HG03039 (cell line): ENCODE measurements at regions not wholly inside any gene's neighbourhood (a gene's known extent, or its start where the extent isn't known, plus 50 kb on each side); places are given as distances from the start of the nearest gene placed in this dataset.
"Not testable (repeated sequence)": the region's sequence is repeated elsewhere in the genome, so short reads cannot be mapped to it uniquely, and the experiment has no call there.

ENCODE experiments used
- ATAC-seq: cut with Tn5 transposase; IDR thresholded peaks from one replicate; pipeline ENCODE4 v1.9.1; 2021; ENCODE audit warnings: mild to moderate bottlenecking, moderate library complexity; ENCODE audit not compliant: unreplicated experiment

- ATAC-seq = no peak
Observed at GRCh38 chr5:87756951-87757350, 344.2 kb upstream of the CCNH start.

- ATAC-seq = no peak
Observed at GRCh38 chr5:87755360-87755759, 342.6 kb upstream of the CCNH start.

- ATAC-seq = no peak
Observed at GRCh38 chr5:87754009-87754757, 341.5 kb upstream of the CCNH start.

- no peak for ATAC-seq
Observed at GRCh38 chr5:87752362-87752761, 339.6 kb upstream of the CCNH start.

GRCh38 chr5:87751824-87752223 lies 339.1 kb upstream of the CCNH start:
- no peak for ATAC-seq

- no peak for ATAC-seq
Observed at GRCh38 chr5:87746891-87747377, 334.2 kb upstream of the CCNH start.

GRCh38 chr5:87746341-87746740 lies 333.6 kb upstream of the CCNH start:
- ATAC-seq = no peak

- no peak for ATAC-seq
Observed at GRCh38 chr5:87741881-87742280, 329.2 kb upstream of the CCNH start.

- no peak for ATAC-seq
Observed at GRCh38 chr5:87735923-87736322, 323.2 kb upstream of the CCNH start.

- no peak for ATAC-seq
Observed at GRCh38 chr5:87733897-87734296, 321.2 kb upstream of the CCNH start.

GRCh38 chr5:87732875-87733768 lies 320.4 kb upstream of the CCNH start:
- no peak for ATAC-seq

- ATAC-seq = no peak
Observed at GRCh38 chr5:87729781-87730180, 317.1 kb upstream of the CCNH start.

GRCh38 chr5:87722286-87722685 lies 309.6 kb upstream of the CCNH start:
- ATAC-seq = no peak

GRCh38 chr5:87718224-87718925 lies 305.6 kb upstream of the CCNH start:
- not testable (repeated sequence) for ATAC-seq

- ATAC-seq = no peak
Observed at GRCh38 chr5:87717761-87718160, 305.0 kb upstream of the CCNH start.

GRCh38 chr5:87705876-87706275 lies 293.1 kb upstream of the CCNH start:
- ATAC-seq = no peak

GRCh38 chr5:87686975-87687374 lies 274.2 kb upstream of the CCNH start:
- peak; percentile 65 for ATAC-seq

- no peak for ATAC-seq
Observed at GRCh38 chr5:87686018-87686417, 273.3 kb upstream of the CCNH start.

GRCh38 chr5:87674235-87674634 lies 261.5 kb upstream of the CCNH start:
- no peak for ATAC-seq

GRCh38 chr5:87671146-87671545 lies 258.4 kb upstream of the CCNH start:
- no peak for ATAC-seq

- no peak for ATAC-seq
Observed at GRCh38 chr5:87665166-87665565, 252.4 kb upstream of the CCNH start.
